Vagina (tissue), 2 donors: ENCODE measurements at regions not wholly inside any gene's neighbourhood (a gene's known extent, or its start where the extent isn't known, plus 50 kb on each side); places are given as distances from the start of the nearest gene placed in this dataset.

Experiments
- DNase-seq, 2 donors: peaks; one replicate each; pipeline ENCODE4 v3.0.0-alpha.2; 2017; ENCODE audit errors: extremely low spot score in 2 of 2
- H3K27ac ChIP-seq: fragments of 200-600 bp; sonication (generic); one replicate; pipeline ENCODE4 v1.5.1; 2019
- H3K27me3 ChIP-seq: fragments of 200-600 bp; sonication (generic); one replicate; pipeline ENCODE4 v1.5.1; 2019
- H3K36me3 ChIP-seq, 2 donors: fragments of 200-600 bp; sonication (generic); one replicate each; pipeline ENCODE4 v1.5.1; 2017 to 2019
- H3K4me1 ChIP-seq: fragments of 200-600 bp; sonication (generic); one replicate; pipeline ENCODE4 v1.5.1; 2019
- H3K4me3 ChIP-seq, 2 donors: fragments of 200-600 bp; sonication (generic); 1 replicate in 1 of 2; 2 replicates in 1 of 2; pipeline ENCODE4 v1.5.1; 2016 to 2019
- H3K9me3 ChIP-seq: fragments of 200-600 bp; sonication (generic); one replicate; pipeline ENCODE4 v1.5.1; 2019
- CTCF ChIP-seq, 3 experiments: fragments of 450-650 bp in 2 of 3; fragments of 200-600 bp in 1 of 3; sonication (generic) in 1 of 3; IDR thresholded peaks; one replicate each; pipeline ENCODE4 v1.5.1; 2017 to 2019; ENCODE audit warnings: antibody characterized with exemption in 3 of 3, mild to moderate bottlenecking in 2 of 3, moderate library complexity in 2 of 3
- POLR2A ChIP-seq, 2 donors: fragments of 450-650 bp; IDR thresholded peaks; one replicate each; pipeline ENCODE4 v1.6.1; 2017; ENCODE audit warnings: antibody characterized with exemption in 2 of 2, mild to moderate bottlenecking in 2 of 2, moderate library complexity in 2 of 2
- POLR2AphosphoS5 ChIP-seq, 2 donors: sonication (generic); formaldehyde crosslinking; IDR thresholded peaks; one replicate each; pipeline ENCODE4 v1.9.0; 2017; ENCODE audit warnings: antibody characterized with exemption in 2 of 2, mild to moderate bottlenecking in 2 of 2, low read depth in 1 of 2; ENCODE audit not compliant: insufficient read depth in 1 of 2
- intact Hi-C: fragments of 100-400 bp; cut with DNase I; formaldehyde crosslinking; loops from one replicate; pipeline ENCODE4 v1.15.1; 2023

- no peaks in the 10 kb centered on the region for H3K27me3 ChIP-seq
- TF ChIP-seq POLR2AphosphoS5 (IDR thresholded peaks at IDR 0.05; ENCODE audit: insufficient read depth in 1 of 2, low read depth in 1 of 2) (no peak), POLR2A (IDR thresholded peaks at IDR 0.05) (no peak), CTCF (IDR thresholded peaks at IDR 0.05) (no peak)
- no peaks in the 10 kb centered on the region for H3K36me3 ChIP-seq
- no peak overlapping the region for H3K27ac ChIP-seq
- no peak for DNase-seq
- intact Hi-C loops: no loop called here
- H3K4me1 ChIP-seq: no peaks in the 10 kb centered on the region
- H3K4me3 ChIP-seq: no peak overlapping the region
- no peaks in the 10 kb centered on the region for H3K9me3 ChIP-seq
Measured at GRCh38 chr11:44445500-44446365, 119.7 kb upstream of the CD82 start.

DNA sequence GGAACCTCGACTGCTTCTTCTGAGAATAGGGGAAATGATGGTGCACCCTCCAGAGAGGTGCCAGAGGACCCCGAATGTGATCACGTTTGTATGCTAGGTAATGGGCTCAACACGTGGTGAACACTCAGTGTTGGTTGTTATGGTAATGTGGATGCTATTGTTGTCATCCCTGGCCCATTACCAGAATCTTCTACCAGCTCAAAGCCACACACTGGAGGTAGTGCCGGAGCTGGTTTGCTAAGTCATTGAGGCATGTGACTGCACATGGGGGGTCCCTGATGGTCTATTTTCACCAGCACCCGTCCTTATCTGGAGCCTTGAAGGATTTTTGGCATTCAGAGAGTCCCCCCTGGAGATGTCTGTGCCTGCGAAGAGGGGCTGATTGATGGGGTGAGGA is 119.1 kb upstream of the CD82 start:
- TF ChIP-seq POLR2AphosphoS5 (IDR thresholded peaks at IDR 0.05; ENCODE audit: insufficient read depth in 1 of 2, low read depth in 1 of 2) (no peak), POLR2A (IDR thresholded peaks at IDR 0.05) (no peak)
- Histone ChIP-seq H3K4me3 (no peak overlapping the region), H3K9me3 (no peaks in the 10 kb centered on the region), H3K27me3 (no peaks in the 10 kb centered on the region), H3K36me3 (no peaks in the 10 kb centered on the region), H3K4me1 (no peaks in the 10 kb centered on the region), H3K27ac (no peak overlapping the region)
- DNase-seq: no peak
- intact Hi-C loops: no loop called here

DNA sequence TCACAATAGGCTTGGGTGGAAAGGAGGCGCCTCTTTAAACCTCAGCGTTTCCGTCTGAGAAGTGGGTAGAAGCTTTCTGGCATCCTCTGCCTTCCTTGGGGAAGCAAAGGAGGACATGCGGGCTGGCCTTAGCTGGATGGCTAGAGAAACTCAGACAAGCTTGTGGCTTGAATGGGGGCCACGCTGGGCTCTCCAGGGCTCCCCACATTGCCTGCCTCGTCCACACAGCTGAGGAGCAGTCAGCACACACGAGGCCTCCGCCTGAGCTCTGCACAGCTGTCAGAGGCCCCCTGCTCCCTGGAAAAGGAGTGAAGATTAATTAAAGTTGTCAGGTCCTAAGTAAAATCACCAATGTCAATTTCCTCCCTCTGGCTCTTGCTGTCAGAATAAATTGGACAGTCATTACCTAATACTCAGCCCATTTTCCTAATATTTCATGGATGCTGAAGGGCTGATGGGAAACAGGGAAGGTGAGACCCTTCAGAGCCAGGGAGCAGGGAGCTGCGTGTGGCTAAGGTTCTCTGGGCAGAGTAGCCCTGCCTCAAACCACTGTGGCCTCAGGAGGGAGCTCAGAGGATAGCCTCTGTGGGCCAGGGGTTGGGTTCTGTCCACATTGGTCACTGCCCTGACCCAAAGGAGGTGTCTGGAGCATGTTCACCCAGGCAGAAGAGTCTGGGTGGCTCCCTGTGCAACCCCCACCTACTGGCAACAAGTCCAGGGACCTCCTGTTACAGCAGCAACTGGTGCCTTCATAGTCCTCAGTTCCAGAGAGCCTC is 118.3 kb upstream of the CD82 start:
- H3K9me3 ChIP-seq: no peaks in the 10 kb centered on the region
- TF ChIP-seq POLR2A (IDR thresholded peaks at IDR 0.05): no peak
- TF ChIP-seq CTCF (IDR thresholded peaks at IDR 0.05): no peak
- no peak for TF ChIP-seq POLR2AphosphoS5 (IDR thresholded peaks at IDR 0.05; ENCODE audit: insufficient read depth in 1 of 2, low read depth in 1 of 2)
- H3K4me3 ChIP-seq: no peak overlapping the region
- intact Hi-C loops: no loop called here
- H3K4me1 ChIP-seq: no peaks in the 10 kb centered on the region
- no peaks in the 10 kb centered on the region for H3K36me3 ChIP-seq
- DNase-seq: no peak
- no peaks in the 10 kb centered on the region for H3K27me3 ChIP-seq
- no peak overlapping the region for H3K27ac ChIP-seq

DNA sequence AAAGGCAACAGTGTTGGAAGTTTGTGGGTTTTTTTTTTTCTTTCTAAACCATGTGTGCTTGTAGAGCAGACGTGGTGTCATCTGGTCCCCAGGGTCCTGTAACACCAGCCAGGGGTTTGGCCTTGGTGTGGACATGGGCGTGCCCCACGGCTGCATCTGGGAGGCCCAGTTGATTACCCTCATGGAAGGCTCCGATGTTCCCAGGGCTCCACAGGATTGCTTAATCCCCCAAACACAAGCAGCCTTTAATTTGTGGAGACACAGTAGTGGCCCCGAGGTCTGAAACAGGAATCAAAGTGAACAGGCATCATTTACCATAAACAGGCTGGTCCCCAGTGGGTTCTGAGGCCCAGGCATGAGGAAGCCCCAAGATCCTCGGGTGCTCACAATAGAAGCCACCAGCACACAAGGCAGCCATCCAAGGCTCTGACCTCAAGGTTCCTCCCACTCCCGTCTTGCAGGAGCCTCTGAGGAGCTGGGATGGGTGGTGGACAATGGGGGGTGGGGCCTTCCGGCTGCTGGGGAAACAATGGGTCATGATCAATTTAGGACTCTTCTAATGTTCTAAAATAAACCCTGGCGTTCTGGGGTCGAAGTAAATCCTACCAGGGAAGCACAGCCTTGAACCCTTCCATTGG is 115.0 kb upstream of the CD82 start:
- intact Hi-C loops: no loop called here
- no peak overlapping the region for H3K4me3 ChIP-seq
- DNase-seq: no peak
- no peaks in the 10 kb centered on the region for H3K36me3 ChIP-seq
- H3K27ac ChIP-seq: no peak overlapping the region
- H3K27me3 ChIP-seq: no peaks in the 10 kb centered on the region
- H3K9me3 ChIP-seq: no peaks in the 10 kb centered on the region
- TF ChIP-seq CTCF (IDR thresholded peaks at IDR 0.05) (no peak), POLR2AphosphoS5 (IDR thresholded peaks at IDR 0.05; ENCODE audit: insufficient read depth in 1 of 2, low read depth in 1 of 2) (no peak), POLR2A (IDR thresholded peaks at IDR 0.05) (no peak)
- peaks cover 13% of the 10 kb centered on the region for H3K4me1 ChIP-seq

DNA sequence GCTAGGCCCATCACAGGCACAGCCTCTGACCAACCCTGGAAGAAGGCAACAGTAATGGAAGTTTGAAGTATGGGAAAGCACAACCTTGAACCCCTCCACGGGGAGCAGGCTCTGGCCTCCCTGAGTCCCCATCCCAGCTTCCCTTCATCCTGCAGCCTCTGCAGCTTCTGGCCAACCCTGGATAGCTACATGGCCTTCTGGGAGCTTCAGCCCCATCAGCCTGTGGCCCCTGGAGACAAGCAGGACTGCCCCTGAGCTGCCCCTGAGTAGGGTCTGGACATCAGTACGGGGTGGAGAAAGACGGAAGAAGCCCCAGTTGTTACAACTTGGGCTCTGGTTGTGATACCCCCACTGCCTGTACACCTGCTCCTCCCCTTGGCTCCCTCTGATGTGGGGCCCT is 113.8 kb upstream of the CD82 start:
- H3K27ac ChIP-seq: no peak overlapping the region
- intact Hi-C loops: no loop called here
- no peaks in the 10 kb centered on the region for H3K36me3 ChIP-seq
- TF ChIP-seq CTCF (IDR thresholded peaks at IDR 0.05) (no peak), POLR2A (IDR thresholded peaks at IDR 0.05) (no peak), POLR2AphosphoS5 (IDR thresholded peaks at IDR 0.05; ENCODE audit: insufficient read depth in 1 of 2, low read depth in 1 of 2) (no peak)
- DNase-seq: no peak
- H3K27me3 ChIP-seq: no peaks in the 10 kb centered on the region
- H3K4me1 ChIP-seq: peaks cover 13% of the 10 kb centered on the region
- no peaks in the 10 kb centered on the region for H3K9me3 ChIP-seq
- H3K4me3 ChIP-seq: no peak overlapping the region
